ENCODE measurements at regions not wholly inside any gene's neighbourhood (a gene's known extent, or its start where the extent isn't known, plus 50 kb on each side); places are given as distances from the start of the nearest gene placed in this dataset.
A peak's percentile ranks its signal among the peaks of the same experiment; 100 is the strongest.

DNA sequence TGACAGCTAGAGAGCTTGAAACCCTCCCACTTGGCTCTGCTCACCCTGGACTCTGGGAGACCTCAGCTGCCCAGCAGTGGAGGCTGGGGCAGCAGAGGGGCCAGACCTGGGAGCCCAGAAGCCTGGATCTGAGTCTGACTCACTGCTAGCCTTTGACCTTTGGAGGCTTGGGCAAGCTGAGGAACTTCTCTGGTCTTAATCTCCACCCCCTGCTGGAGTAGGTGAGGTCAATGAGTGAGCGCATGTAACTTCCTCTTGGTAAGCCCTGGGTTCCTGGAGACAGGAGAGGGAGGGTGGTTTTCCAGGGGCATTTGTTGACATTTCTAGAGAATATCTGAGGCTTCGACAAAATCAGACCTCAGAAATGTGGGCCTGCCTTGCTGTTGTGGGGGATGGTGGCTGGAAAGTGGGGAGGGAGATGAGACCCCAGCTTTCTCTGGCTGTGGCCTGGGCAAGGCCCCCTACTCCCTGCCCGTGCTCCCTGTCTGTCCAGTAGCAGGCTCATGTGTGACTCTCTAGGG is 73.0 kb upstream of the YWHAQ start:
- H3K4me2 ChIP-seq (ENCODE audit: low read length), result peak overlapping the region; percentile 84
- H3K9ac ChIP-seq (ENCODE audit: low read length), result peak overlapping the region; percentile 84
- no peaks in the 10 kb centered on the region for H3K27me3 ChIP-seq (ENCODE audit: low read length)
- peak overlapping the region; percentile 46 for H2AFZ ChIP-seq (ENCODE audit: low read length)
- DNase-seq, result peak; percentile 85
- no peaks in the 10 kb centered on the region for H3F3A ChIP-seq (ENCODE audit: low read length, unreplicated experiment)
- peak overlapping the region; percentile 46; the same call in 1 of the 2 replicates for H3K4me3 ChIP-seq (ENCODE audit: low read length)
- peak; percentile 64 for ATAC-seq
- TF ChIP-seq, protein P1, sequence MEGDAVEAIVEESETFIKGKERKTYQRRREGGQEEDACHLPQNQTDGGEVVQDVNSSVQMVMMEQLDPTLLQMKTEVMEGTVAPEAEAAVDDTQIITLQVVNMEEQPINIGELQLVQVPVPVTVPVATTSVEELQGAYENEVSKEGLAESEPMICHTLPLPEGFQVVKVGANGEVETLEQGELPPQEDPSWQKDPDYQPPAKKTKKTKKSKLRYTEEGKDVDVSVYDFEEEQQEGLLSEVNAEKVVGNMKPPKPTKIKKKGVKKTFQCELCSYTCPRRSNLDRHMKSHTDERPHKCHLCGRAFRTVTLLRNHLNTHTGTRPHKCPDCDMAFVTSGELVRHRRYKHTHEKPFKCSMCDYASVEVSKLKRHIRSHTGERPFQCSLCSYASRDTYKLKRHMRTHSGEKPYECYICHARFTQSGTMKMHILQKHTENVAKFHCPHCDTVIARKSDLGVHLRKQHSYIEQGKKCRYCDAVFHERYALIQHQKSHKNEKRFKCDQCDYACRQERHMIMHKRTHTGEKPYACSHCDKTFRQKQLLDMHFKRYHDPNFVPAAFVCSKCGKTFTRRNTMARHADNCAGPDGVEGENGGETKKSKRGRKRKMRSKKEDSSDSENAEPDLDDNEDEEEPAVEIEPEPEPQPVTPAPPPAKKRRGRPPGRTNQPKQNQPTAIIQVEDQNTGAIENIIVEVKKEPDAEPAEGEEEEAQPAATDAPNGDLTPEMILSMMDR (conservative IDR thresholded peaks at IDR 0.05; ENCODE audit: low read depth, low read length), result no peak
- TF ChIP-seq EZH2phosphoT487 (IDR thresholded peaks at IDR 0.05; ENCODE audit: borderline replicate concordance, low read length) (no peak), EZH2 (IDR thresholded peaks at IDR 0.05; ENCODE audit: low read length, unreplicated experiment) (no peak)
- no peaks in the 10 kb centered on the region for H3K9me3 ChIP-seq (ENCODE audit: low read length)
- ChIA-PET CTCF (interaction anchor here (1.0 kb wide), 2 partner anchors 85 to 148 kb away, joined by 3 to 5 read pairs; partner anchors contain the start of gene ADAM17), POLR2A (ENCODE audit: unreplicated experiment) (no interaction called here)
- no peaks in the 10 kb centered on the region for H3K36me3 ChIP-seq (ENCODE audit: low read depth, low read length)
- no peaks in the 10 kb centered on the region for H3K79me2 ChIP-seq (ENCODE audit: low read length)
- no peaks in the 10 kb centered on the region for H3K9me2 ChIP-seq (replicated peaks; ENCODE audit: low read length)
- no TSS peak for BruUV-seq (replicated peaks)
- peaks cover 35% of the 10 kb centered on the region for H3K4me1 ChIP-seq (ENCODE audit: insufficient read depth, low read length)
- peak overlapping the region; percentile 99 for H3K27ac ChIP-seq (ENCODE audit: low read length)
- intact Hi-C loops (cut with micrococcal nuclease), result loop anchor here (1.0 to 2.0 kb wide), 4 partner anchors 47 to 145 kb away; no protein-coding TSS in a partner anchor
- H4K20me1 ChIP-seq (ENCODE audit: low read length), result no peaks in the 10 kb centered on the region

DNA sequence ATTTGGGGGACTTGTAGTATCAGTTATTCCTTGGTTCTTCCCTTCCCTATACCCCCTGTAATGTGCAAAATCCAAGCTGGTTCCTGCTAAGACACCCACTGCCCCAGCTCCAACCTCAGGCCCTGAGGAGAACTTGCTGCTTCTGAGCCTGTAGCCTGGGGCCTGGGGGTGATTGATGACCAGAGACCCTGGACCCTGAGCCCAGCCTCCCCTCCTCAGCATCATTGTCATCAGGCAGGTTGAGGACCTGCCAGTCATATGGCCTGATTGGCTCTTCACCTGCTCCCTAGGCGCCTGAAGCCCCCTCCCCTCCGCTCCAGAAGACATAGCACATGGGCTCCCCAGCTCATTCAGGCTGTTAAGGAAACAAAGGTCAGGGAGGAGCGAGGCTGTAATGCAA is 73.8 kb upstream of the YWHAQ start:
- no peak for DNase-seq
- 0 out of 2 replicates have a peak overlapping the region, but pooled peaks have one; percentile 99 for H3K27ac ChIP-seq (ENCODE audit: low read length)
- H3K9me3 ChIP-seq (ENCODE audit: low read length), result no peaks in the 10 kb centered on the region
- intact Hi-C loops (cut with micrococcal nuclease), result no loop called here
- H2AFZ ChIP-seq (ENCODE audit: low read length), result no peak overlapping the region
- no peak overlapping the region for H3K9ac ChIP-seq (ENCODE audit: low read length)
- no peak overlapping the region for H3K4me2 ChIP-seq (ENCODE audit: low read length)
- BruUV-seq (replicated peaks), result no TSS peak
- TF ChIP-seq EZH2phosphoT487 (IDR thresholded peaks at IDR 0.05; ENCODE audit: borderline replicate concordance, low read length) (no peak), EZH2 (IDR thresholded peaks at IDR 0.05; ENCODE audit: low read length, unreplicated experiment) (no peak)
- TF ChIP-seq, protein P1 (conservative IDR thresholded peaks at IDR 0.05; ENCODE audit: low read depth, low read length), result no peak
- ChIA-PET POLR2A (ENCODE audit: unreplicated experiment) (no interaction called here), CTCF (no interaction called here)
- H3K9me2 ChIP-seq (replicated peaks; ENCODE audit: low read length), result no peaks in the 10 kb centered on the region
- H3K4me3 ChIP-seq (ENCODE audit: low read length), result no peak overlapping the region
- no peaks in the 10 kb centered on the region for H3K36me3 ChIP-seq (ENCODE audit: low read depth, low read length)
- no peaks in the 10 kb centered on the region for H4K20me1 ChIP-seq (ENCODE audit: low read length)
- no peak for ATAC-seq
- no peaks in the 10 kb centered on the region for H3K27me3 ChIP-seq (ENCODE audit: low read length)
- H3F3A ChIP-seq (ENCODE audit: low read length, unreplicated experiment), result no peaks in the 10 kb centered on the region
- H3K79me2 ChIP-seq (ENCODE audit: low read length), result no peaks in the 10 kb centered on the region
- H3K4me1 ChIP-seq (ENCODE audit: insufficient read depth, low read length), result peaks cover 30% of the 10 kb centered on the region

DNA sequence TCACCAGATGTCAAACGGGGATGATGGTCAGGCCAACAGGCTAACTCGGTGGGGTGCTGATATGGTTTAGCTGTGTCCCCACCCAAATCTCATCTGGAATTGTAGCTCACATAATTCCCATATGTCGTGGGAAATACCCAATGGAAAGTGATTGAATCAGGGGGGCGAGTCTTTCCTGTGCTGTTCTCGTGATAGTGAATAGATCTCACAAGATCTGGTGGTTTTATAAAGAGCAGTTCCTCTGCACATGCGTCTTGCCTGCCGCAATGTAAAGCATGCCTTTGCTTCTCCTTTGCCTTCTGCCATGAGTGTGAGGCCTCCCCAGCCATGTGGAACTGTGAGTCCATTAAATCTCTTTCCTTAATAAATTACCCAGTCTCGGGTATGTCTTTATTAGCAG is 74.4 kb upstream of the YWHAQ start:
- intact Hi-C loops (cut with micrococcal nuclease), result no loop called here
- Histone ChIP-seq H3K27me3 (ENCODE audit: low read length) (no peaks in the 10 kb centered on the region), H3F3A (ENCODE audit: low read length, unreplicated experiment) (no peaks in the 10 kb centered on the region), H2AFZ (ENCODE audit: low read length) (no peak overlapping the region), H4K20me1 (ENCODE audit: low read length) (no peaks in the 10 kb centered on the region), H3K4me1 (ENCODE audit: insufficient read depth, low read length) (peaks cover 32% of the 10 kb centered on the region), H3K27ac (ENCODE audit: low read length) (no peak overlapping the region), H3K79me2 (ENCODE audit: low read length) (no peaks in the 10 kb centered on the region), H3K36me3 (ENCODE audit: low read depth, low read length) (no peaks in the 10 kb centered on the region), H3K9me2 (replicated peaks; ENCODE audit: low read length) (no peaks in the 10 kb centered on the region), H3K4me2 (ENCODE audit: low read length) (no peak overlapping the region), H3K9ac (ENCODE audit: low read length) (no peak overlapping the region), H3K9me3 (ENCODE audit: low read length) (no peaks in the 10 kb centered on the region), H3K4me3 (ENCODE audit: low read length) (no peak overlapping the region)
- ChIA-PET CTCF (no interaction called here), POLR2A (ENCODE audit: unreplicated experiment) (no interaction called here)
- no peak for ATAC-seq
- no peak for DNase-seq
- no peak for TF ChIP-seq EZH2 (IDR thresholded peaks at IDR 0.05; ENCODE audit: low read length, unreplicated experiment)
- TF ChIP-seq, protein P1 (conservative IDR thresholded peaks at IDR 0.05; ENCODE audit: low read depth, low read length), result no peak
- TF ChIP-seq EZH2phosphoT487 (IDR thresholded peaks at IDR 0.05; ENCODE audit: borderline replicate concordance, low read length), result no peak
- BruUV-seq (replicated peaks), result no TSS peak
